ENCODE measurements at regions not wholly inside any gene's neighbourhood (a gene's known extent, or its start where the extent isn't known, plus 50 kb on each side); places are given as distances from the start of the nearest gene placed in this dataset.

DNA sequence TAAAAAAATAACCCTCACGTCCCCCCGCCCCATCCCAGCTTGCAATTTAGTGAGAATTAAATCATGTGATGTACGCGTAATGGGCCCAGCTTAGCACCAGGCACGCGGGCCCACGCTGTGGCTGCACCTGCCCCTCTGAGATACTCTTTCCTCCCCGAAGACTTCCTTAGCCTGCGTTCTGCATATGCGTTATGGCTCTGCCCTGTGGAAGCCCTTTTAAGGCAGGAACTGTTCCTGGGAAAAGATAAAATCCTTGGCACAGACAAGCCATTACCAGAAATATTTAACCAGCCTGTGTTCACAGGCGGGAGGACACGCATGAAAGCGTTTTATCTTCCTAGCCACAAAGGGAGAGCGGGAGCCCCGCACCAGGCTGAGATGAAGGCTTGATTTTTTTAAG lies 311.0 kb downstream of the LRFN2 start:
- H3K4me3 ChIP-seq (ENCODE audit: low read depth, low read length) = no peak overlapping the region
- no peak for DNase-seq (ENCODE audit: low read depth, low spot score)
- H3K27me3 ChIP-seq (ENCODE audit: control insufficient read depth, insufficient read depth, low read length) = no peaks in the 10 kb centered on the region
- H3K9me3 ChIP-seq (ENCODE audit: control insufficient read depth, insufficient read depth, low read length) = no peaks in the 10 kb centered on the region; the same call in 1 of the 2 replicates
- TF ChIP-seq, protein P1, sequence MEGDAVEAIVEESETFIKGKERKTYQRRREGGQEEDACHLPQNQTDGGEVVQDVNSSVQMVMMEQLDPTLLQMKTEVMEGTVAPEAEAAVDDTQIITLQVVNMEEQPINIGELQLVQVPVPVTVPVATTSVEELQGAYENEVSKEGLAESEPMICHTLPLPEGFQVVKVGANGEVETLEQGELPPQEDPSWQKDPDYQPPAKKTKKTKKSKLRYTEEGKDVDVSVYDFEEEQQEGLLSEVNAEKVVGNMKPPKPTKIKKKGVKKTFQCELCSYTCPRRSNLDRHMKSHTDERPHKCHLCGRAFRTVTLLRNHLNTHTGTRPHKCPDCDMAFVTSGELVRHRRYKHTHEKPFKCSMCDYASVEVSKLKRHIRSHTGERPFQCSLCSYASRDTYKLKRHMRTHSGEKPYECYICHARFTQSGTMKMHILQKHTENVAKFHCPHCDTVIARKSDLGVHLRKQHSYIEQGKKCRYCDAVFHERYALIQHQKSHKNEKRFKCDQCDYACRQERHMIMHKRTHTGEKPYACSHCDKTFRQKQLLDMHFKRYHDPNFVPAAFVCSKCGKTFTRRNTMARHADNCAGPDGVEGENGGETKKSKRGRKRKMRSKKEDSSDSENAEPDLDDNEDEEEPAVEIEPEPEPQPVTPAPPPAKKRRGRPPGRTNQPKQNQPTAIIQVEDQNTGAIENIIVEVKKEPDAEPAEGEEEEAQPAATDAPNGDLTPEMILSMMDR (IDR thresholded peaks at IDR 0.05; ENCODE audit: low read depth, low read length) = no peak
- H3K27ac ChIP-seq (ENCODE audit: low read depth, low read length) = no peak overlapping the region
- ChIA-PET POLR2A (no interaction called here), CTCF (no interaction called here)

DNA sequence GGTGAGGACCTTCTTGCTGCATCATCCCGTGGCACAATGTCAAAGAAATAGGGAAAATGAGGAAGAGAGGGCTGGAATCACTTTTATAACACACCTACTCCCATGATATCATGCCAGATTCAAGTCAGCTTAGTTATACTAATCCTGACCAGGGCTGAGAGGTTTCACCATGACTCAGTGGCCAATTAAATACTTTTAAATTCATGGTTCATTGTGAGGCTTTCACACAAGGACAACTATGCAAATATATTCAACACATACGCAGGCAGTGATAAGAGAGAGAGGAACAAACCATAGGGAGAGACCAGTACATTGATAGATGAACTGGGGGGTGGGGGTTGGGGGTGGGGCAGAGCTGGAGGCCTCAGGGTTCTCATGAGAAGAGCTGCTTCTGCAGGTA lies 313.1 kb downstream of the LRFN2 start:
- H3K27ac ChIP-seq (ENCODE audit: low read depth, low read length) = no peak overlapping the region

DNA sequence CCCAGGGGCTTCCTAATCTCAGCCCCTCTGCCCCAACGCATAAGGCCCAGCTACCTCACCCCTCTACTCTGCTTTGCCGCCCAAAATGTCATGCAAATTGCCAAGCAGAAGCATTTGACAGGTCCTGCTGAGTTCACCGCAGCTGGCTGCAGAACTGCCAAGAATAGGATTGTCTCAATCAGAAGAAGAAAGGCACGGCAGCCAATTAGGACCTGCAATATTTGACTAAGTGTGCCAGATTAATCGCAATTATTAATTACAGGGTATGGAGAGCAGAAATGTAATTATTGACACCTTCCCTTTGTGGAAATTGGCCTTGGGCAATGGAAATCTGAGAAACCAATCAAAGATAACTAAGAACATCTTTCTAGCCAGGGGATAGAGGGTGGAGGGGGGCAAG lies 318.6 kb downstream of the LRFN2 start:
- ChIA-PET POLR2A (no interaction called here), CTCF (no interaction called here)
- no peak for DNase-seq (ENCODE audit: low read depth, low spot score)
- TF ChIP-seq, protein P1 (IDR thresholded peaks at IDR 0.05; ENCODE audit: low read depth, low read length) = no peak
- no peaks in the 10 kb centered on the region for H3K27me3 ChIP-seq (ENCODE audit: control insufficient read depth, insufficient read depth, low read length)
- H3K4me3 ChIP-seq (ENCODE audit: low read depth, low read length) = no peak overlapping the region
- no peaks in the 10 kb centered on the region for H3K9me3 ChIP-seq (ENCODE audit: control insufficient read depth, insufficient read depth, low read length)
- no peak overlapping the region for H3K27ac ChIP-seq (ENCODE audit: low read depth, low read length)

More for the DNA sequence above, 313.1 kb downstream of the LRFN2 start:
- CTCF ChIA-PET = no interaction called here
- H3K27me3 ChIP-seq (ENCODE audit: control insufficient read depth, insufficient read depth, low read length) = no peaks in the 10 kb centered on the region
- no peaks in the 10 kb centered on the region; the same call in 1 of the 2 replicates for H3K9me3 ChIP-seq (ENCODE audit: control insufficient read depth, insufficient read depth, low read length)
- DNase-seq (ENCODE audit: low read depth, low spot score) = no peak
- TF ChIP-seq, protein P1 (IDR thresholded peaks at IDR 0.05; ENCODE audit: low read depth, low read length) = no peak
- H3K4me3 ChIP-seq (ENCODE audit: low read depth, low read length) = no peak overlapping the region
- POLR2A ChIA-PET = no interaction called here

DNA sequence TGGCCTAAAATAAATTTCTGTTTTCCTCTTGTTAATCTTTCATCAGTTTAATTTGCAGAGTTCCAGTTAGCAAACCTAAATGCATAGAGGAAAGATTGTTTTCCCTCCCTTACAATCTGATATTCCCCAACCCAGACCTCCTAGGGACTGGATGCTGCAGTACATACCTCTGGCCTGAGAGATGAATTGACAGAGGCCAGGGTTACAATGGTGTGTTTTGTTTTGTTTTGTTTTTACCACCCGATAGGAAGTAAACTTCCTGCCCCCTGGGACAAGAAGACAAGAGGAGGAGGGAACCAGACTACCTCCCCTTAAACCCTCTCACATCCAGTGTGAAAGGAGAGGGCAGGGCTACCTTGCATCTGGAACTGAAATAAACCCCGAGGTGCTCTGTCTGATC lies 319.0 kb downstream of the LRFN2 start:
- CTCF ChIA-PET = no interaction called here
- TF ChIP-seq, protein P1 (IDR thresholded peaks at IDR 0.05; ENCODE audit: low read depth, low read length) = no peak

DNA sequence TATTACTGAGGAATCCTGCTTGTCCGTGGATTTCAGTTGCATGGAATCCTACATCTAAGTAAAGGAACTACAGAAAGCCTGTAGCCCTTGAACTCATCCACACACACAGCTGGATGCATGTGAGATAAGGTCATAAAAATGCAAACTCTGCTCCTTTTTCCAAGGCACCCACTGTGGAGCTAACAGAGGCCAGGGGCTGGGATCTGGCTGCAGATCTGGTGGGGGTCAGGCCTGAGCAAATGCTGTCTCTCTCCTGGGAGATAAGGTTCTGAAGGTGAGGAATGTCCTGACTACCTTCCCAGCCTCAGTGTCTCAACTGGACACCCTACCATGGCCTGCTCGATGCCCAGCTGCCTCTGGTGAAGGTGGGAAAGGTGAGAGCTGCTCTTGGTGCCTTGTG lies 321.5 kb downstream of the LRFN2 start:
- DNase-seq (ENCODE audit: low read depth, low spot score) = no peak
- CTCF ChIA-PET = no interaction called here
- TF ChIP-seq, protein P1 (IDR thresholded peaks at IDR 0.05; ENCODE audit: low read depth, low read length) = no peak

More for the DNA sequence above, 319.0 kb downstream of the LRFN2 start:
- no peak for DNase-seq (ENCODE audit: low read depth, low spot score)
- no peaks in the 10 kb centered on the region for H3K9me3 ChIP-seq (ENCODE audit: control insufficient read depth, insufficient read depth, low read length)
- no peak overlapping the region for H3K27ac ChIP-seq (ENCODE audit: low read depth, low read length)
- no peak overlapping the region for H3K4me3 ChIP-seq (ENCODE audit: low read depth, low read length)
- no peaks in the 10 kb centered on the region for H3K27me3 ChIP-seq (ENCODE audit: control insufficient read depth, insufficient read depth, low read length)
- POLR2A ChIA-PET = no interaction called here

More for the DNA sequence above, 321.5 kb downstream of the LRFN2 start:
- POLR2A ChIA-PET = no interaction called here
- no peak overlapping the region for H3K27ac ChIP-seq (ENCODE audit: low read depth, low read length)
- H3K9me3 ChIP-seq (ENCODE audit: control insufficient read depth, insufficient read depth, low read length) = no peaks in the 10 kb centered on the region
- H3K4me3 ChIP-seq (ENCODE audit: low read depth, low read length) = no peak overlapping the region
- H3K27me3 ChIP-seq (ENCODE audit: control insufficient read depth, insufficient read depth, low read length) = no peaks in the 10 kb centered on the region
